Stimulated activated CD8-positive, alpha-beta memory T cell treated with anti-CD3 and anti-CD28 coated beads, Interleukin-12 subunit alpha, Interleukin-12 subunit beta, amount 100 ng/mL, for 4 hours (primary cell): ENCODE measurements at regions not wholly inside any gene's neighbourhood (a gene's known extent, or its start where the extent isn't known, plus 50 kb on each side); places are given as distances from the start of the nearest gene placed in this dataset.
"Not testable (repeated sequence)": the region's sequence is repeated elsewhere in the genome, so short reads cannot be mapped to it uniquely, and the experiment has no call there.

Source experiments
- DNase-seq: peaks from one replicate; pipeline ENCODE4 v3.0.0-alpha.2; 2020; ENCODE audit warnings: low read depth

- no peak for DNase-seq
These were observed 281.4 kb upstream of the ZEB2 start for GRCh38 chr2:144801325-144801724.

DNA sequence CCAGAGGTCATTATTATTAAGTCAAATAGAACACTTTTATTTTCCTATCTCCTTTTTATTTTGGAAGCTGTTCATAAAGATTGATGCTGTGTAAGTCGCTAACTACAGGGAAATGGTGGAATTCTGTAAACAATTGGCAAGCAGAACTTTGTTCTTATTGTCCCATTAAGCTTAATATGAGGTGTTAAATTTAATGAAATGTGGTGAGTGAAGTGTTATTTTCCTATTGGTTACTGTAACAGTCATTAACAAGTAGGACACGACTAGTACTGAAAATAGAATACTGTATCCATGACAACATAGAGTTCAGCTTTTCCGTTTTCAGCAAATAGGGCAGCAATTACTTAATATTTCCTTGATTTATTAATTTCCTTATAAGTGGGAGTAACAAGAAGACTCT, 279.1 kb upstream of the ZEB2 start:
- DNase-seq: no peak

- no peak for DNase-seq
These were observed 278.1 kb upstream of the ZEB2 start for GRCh38 chr2:144798034-144798433.

- DNase-seq: no peak
These were observed 277.0 kb upstream of the ZEB2 start for GRCh38 chr2:144796936-144797335.

GRCh38 chr2:144796164-144796563, 276.2 kb upstream of the ZEB2 start:
- DNase-seq: no peak

DNA sequence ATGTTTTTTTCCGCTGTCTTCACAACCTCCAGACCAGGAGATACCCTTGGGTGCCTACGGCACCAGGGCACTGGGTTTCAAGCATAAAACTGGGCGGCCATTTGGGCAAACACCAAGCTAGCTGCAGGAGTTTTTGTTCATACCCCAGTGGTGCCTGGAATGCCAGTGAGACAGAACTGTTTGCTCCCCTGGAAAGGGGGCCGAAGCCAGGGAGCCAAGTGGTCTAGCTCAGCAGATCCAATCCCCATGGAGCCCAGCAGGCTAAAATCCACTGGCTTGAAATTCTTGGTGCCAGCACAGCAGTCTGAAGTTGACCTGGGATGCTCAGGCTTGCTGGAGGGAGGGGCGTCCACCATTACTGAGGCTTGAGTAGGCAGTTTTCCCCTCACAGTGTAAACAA, 265.3 kb upstream of the ZEB2 start:
- no peak for DNase-seq

- DNase-seq: no peak
These were observed 261.1 kb upstream of the ZEB2 start for GRCh38 chr2:144780983-144781382.

DNA sequence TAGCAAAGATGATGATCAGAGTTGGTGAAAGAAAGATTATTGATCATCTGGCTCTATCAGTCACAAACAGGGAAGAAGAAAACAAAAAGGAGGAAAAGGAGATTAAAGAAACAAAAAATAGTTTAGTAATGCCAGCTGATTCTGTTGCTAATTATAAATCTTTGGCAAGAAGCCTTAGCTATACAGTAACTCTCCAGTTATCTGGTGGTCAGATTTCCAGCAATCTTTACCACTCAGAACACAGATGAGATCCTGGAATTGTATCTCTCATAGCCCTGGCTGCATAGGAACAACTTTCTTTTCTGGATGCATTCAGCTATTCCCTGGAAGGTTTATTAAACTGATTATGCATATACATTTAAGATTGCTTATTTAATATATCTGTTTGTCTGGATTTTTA, 256.8 kb upstream of the ZEB2 start:
- no peak for DNase-seq

- no peak for DNase-seq
These were observed 254.9 kb upstream of the ZEB2 start for GRCh38 chr2:144774809-144775208.

GRCh38 chr2:144771348-144771747, 251.4 kb upstream of the ZEB2 start:
- DNase-seq: no peak

- no peak for DNase-seq
These were observed 250.8 kb upstream of the ZEB2 start for GRCh38 chr2:144770616-144771230.

DNA sequence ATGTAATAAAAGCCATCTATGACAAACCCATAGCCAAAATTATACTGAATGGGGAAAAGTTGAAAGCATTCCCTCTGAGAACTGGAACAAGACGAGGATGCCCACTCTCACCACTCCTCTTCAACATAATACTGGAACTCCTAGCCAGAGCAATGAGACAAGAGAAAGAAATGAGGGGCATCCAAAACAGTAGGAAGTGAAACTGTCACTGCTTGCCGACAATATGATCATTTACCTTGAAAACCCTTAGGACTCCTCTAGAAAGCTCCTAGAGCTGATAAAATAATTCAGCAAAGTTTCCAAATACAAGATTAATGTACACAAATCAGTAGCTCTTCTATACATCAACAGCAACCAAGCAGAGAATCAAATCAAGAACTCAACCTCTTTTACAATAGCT, 241.0 kb upstream of the ZEB2 start:
- not testable (repeated sequence) for DNase-seq

DNA sequence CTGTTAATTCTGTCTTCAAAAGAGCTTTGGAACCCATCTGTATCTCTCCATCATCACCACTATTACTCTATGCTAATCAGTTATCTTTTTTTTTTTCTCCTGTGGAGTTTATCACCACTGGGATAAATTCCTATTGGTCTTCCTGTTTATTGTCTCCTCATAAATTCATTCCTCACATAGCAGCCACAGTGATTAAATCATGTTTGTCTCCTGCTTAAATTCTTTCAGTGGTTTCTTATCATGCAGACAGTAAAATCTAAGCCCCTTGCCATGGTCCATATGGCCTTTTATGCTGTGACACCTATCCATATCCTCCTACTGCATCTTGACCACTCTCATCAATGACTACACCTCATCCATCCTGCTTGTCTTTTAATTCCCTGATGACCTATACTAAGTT, 239.8 kb upstream of the ZEB2 start:
- DNase-seq: no peak

- not testable (repeated sequence) for DNase-seq
These were observed 238.3 kb upstream of the ZEB2 start for GRCh38 chr2:144758196-144758595.

GRCh38 chr2:144753416-144753815, 233.5 kb upstream of the ZEB2 start:
- no peak for DNase-seq

GRCh38 chr2:144751142-144751905, 231.4 kb upstream of the ZEB2 start:
- DNase-seq: no peak

DNA sequence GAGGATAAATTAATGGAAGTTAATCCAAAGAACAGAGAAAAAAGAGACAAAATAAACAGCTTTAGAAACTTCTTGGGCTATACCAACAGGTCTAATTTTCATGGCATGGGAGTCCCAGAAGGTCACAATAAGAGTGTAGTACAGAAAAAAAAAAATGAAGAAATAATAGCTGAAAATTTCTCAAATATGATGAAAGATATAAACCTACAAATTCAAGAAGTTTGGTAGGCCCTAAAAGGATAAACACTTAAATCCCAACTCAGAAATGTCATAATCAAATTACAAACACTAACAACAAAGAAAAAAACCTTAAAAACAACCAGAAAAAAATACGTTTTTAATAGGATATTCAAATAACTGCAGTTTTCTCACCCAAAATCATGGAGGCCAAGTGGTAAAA, 229.3 kb upstream of the ZEB2 start:
- no peak for DNase-seq

DNA sequence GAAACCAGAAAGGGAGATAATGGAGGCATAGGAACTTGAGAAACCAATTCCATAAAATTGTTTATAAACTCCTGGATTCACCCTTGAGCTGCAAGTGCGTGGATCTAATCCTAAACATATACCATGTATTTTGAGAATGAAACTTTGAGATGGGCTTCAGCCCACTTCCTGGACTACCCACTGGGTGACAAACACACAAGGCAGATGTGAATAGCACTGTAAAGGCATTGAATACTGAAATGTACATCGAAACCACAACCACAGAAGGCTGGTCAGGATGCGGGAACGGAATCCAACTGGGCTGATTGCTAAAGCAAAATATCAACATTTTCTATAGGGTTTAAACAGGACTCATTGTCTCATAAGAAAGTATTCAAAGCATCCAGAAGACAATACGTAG, 228.5 kb upstream of the ZEB2 start:
- DNase-seq: no peak

GRCh38 chr2:144747571-144747970, 227.7 kb upstream of the ZEB2 start:
- no peak for DNase-seq

GRCh38 chr2:144745424-144745823, 225.5 kb upstream of the ZEB2 start:
- no peak for DNase-seq

DNA sequence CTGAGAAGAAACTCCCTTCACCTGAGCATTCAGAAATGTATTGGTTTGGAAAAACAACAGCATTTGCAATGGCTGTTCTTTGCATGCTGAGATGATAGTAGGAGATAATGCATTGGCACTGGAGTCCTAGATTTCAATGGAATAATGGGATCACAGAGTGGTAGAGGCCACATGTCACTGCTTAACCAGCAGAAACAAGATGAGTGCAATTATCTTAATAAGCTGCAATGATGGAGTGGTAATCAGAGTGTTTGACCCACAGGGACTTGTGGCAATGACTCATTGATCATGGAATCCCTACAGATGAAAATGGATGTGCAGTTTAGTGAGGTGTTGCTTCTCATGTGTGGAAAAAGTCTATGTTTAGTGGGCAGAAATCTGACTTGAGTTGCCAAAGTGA, 218.8 kb upstream of the ZEB2 start:
- no peak for DNase-seq

GRCh38 chr2:144730711-144731110, 210.8 kb upstream of the ZEB2 start:
- no peak for DNase-seq

GRCh38 chr2:144724460-144724859, 204.5 kb upstream of the ZEB2 start:
- not testable (repeated sequence) for DNase-seq

GRCh38 chr2:144718376-144718775, 198.5 kb upstream of the ZEB2 start:
- DNase-seq: no peak
